K562 (cell line): ENCODE measurements at regions not wholly inside any gene's neighbourhood (a gene's known extent, or its start where the extent isn't known, plus 50 kb on each side); places are given as distances from the start of the nearest gene placed in this dataset.

Experiments
- ATAC-seq: fragments of 200-7000 bp; cut with Tn5 transposase; 3 replicates; pipeline ENCODE4 v1.9.1; 2020; ENCODE audit warnings: moderate library complexity
- BruUV-seq: library from RNA; stranded (reverse); fragments of 400-500 nt; replicated peaks from 2 replicates; lab custom pipeline; 2021; lab: Mats Ljungman, UMichigan
- CTCF ChIA-PET: fragments of 300-600 bp; formaldehyde crosslinking; extraction: SDS; loops from one replicate; lab custom pipeline; 2021; ENCODE audit warnings: low intra/inter-chr PET ratio; lab: Yijun Ruan, JAX
- POLR2A ChIA-PET: fragments of 300-600, 350-650 bp; sonication (Branson Sonifier 250); formaldehyde crosslinking; extraction: SDS; loops from one replicate; lab custom pipeline; 2021; ENCODE audit warnings: antibody characterized with exemption, inconsistent platforms; lab: Yijun Ruan, JAX
- DNase-seq, 4 experiments: peaks; one replicate each; pipeline versions ENCODE4 v3.0.0 to v3.0.0-alpha.2; 2011 to 2018; ENCODE audit warnings: low spot score in 3 of 4, mixed read lengths in 3 of 4; ENCODE audit errors: extremely low read depth in 1 of 4
- FAIRE-seq: peaks from 2 replicates; lab custom pipeline; 2011; peaks lifted over from hg19 to GRCh38; lab: Jason Lieb, UNC
- H2AFZ ChIP-seq: 2 replicates; pipeline ENCODE4 v1.6.0; 2011; ENCODE audit warnings: low read depth, low read length, control low read depth, inconsistent platforms
- H3K27ac ChIP-seq: fragments of 200-600 bp; 3 replicates; pipeline ENCODE4 v1.8.0; 2011; ENCODE audit warnings: low read depth, mild to moderate bottlenecking, control low read depth, inconsistent platforms, low read length, moderate library complexity, mixed read lengths; ENCODE audit errors: extremely low read depth
- H3K27me3 ChIP-seq, 2 experiments: fragments of 300-600 bp in 1 of 2; 2 replicates in 1 of 2; 3 replicates in 1 of 2; pipeline versions ENCODE4 v1.6.0 to v1.8.0; 2011; ENCODE audit warnings: inconsistent platforms in 2 of 2, low read length in 2 of 2, mild to moderate bottlenecking in 1 of 2, mixed read lengths in 1 of 2, moderate library complexity in 1 of 2; ENCODE audit not compliant: control insufficient read depth in 2 of 2, insufficient read depth in 2 of 2
- H3K36me3 ChIP-seq: fragments of 300-600 bp; 3 replicates; pipeline ENCODE4 v1.8.0; 2011; ENCODE audit warnings: mild to moderate bottlenecking, low read length, inconsistent platforms; ENCODE audit not compliant: control insufficient read depth, insufficient read depth
- H3K4me1 ChIP-seq, 2 experiments: fragments of 200-600 bp in 1 of 2; replicated peaks in 1 of 2; 2 replicates in 1 of 2; 3 replicates in 1 of 2; pipeline versions ENCODE4 v1.5.1 to v1.8.0; 2011; ENCODE audit warnings: inconsistent platforms in 2 of 2, low read length in 2 of 2, mild to moderate bottlenecking in 1 of 2, mixed read lengths in 1 of 2, moderate library complexity in 1 of 2; ENCODE audit not compliant: control insufficient read depth in 2 of 2, insufficient read depth in 2 of 2
- H3K4me2 ChIP-seq: 2 replicates; pipeline ENCODE4 v1.6.1; 2011; ENCODE audit warnings: low read length, control low read depth, inconsistent platforms, mixed read lengths; ENCODE audit not compliant: insufficient read depth
- H3K4me3 ChIP-seq: fragments of 200-600 bp; sonication (generic), shearing (Covaris generic); 2 replicates; pipeline ENCODE4 v1.5.1; 2016; ENCODE audit warnings: control low read depth, inconsistent platforms
- H3K79me2 ChIP-seq: fragments of 200-600 bp; 3 replicates; pipeline ENCODE4 v1.8.0; 2011; ENCODE audit warnings: low read length, inconsistent platforms; ENCODE audit not compliant: control insufficient read depth, insufficient read depth
- H3K9ac ChIP-seq, 2 experiments: 2 replicates each; pipeline versions ENCODE4 v1.6.0 to v1.6.1; 2011; ENCODE audit warnings: low read depth in 2 of 2, low read length in 2 of 2, control low read depth in 1 of 2, inconsistent platforms in 1 of 2, mild to moderate bottlenecking in 1 of 2, mixed read lengths in 1 of 2; ENCODE audit not compliant: insufficient read depth in 1 of 2
- H3K9me1 ChIP-seq: one replicate; pipeline ENCODE4 v1.6.0; 2011; ENCODE audit warnings: inconsistent platforms, mild to moderate bottlenecking, low read length, moderate library complexity; ENCODE audit not compliant: control insufficient read depth, insufficient read depth
- H3K9me3 ChIP-seq: replicated peaks from 2 replicates; pipeline ENCODE4 v1.5.1; 2011; ENCODE audit warnings: low read depth, low read length, inconsistent platforms; ENCODE audit not compliant: control insufficient read depth, insufficient read depth
- H4K20me1 ChIP-seq: replicated peaks from 2 replicates; pipeline ENCODE4 v1.6.1; 2011; ENCODE audit warnings: low read length, inconsistent platforms, mixed read lengths; ENCODE audit not compliant: control insufficient read depth, insufficient read depth
- BHLHE40 ChIP-seq: IDR thresholded peaks from 2 replicates; pipeline ENCODE4 v1.6.1; 2011; ENCODE audit warnings: low read length, improper control_type of control experiment
- CCNT2 ChIP-seq: IDR thresholded peaks from 2 replicates; pipeline ENCODE4 v1.6.1; 2011; ENCODE audit warnings: borderline replicate concordance, low read depth, mild to moderate bottlenecking, moderate library complexity, mixed read lengths, low read length; ENCODE audit not compliant: insufficient read length; ENCODE audit errors: extremely low read depth
- CHD2 ChIP-seq: IDR thresholded peaks from 2 replicates; pipeline ENCODE4 v1.6.1; 2011; ENCODE audit warnings: low read depth, low read length
- DMBX1 ChIP-seq: fragments of 250-450 bp; sonication (Bioruptor Pico); IDR thresholded peaks from 2 replicates; pipeline ENCODE4 v1.8.0; 2022; ENCODE audit warnings: inconsistent platforms, mild to moderate bottlenecking, moderate library complexity, borderline replicate concordance
- ELF1 ChIP-seq: fragments of 200-800 bp; sonication (Bioruptor generic); IDR thresholded peaks from 2 replicates; pipeline ENCODE4 v1.6.1; 2016; ENCODE audit warnings: missing genetic modification characterization, missing compliant biosample characterization
- NFIX ChIP-seq: fragments of 250-450 bp; sonication (Bioruptor Pico); IDR thresholded peaks from 2 replicates; pipeline ENCODE4 v1.4.0; 2020; ENCODE audit warnings: low read depth, mild to moderate bottlenecking, moderate library complexity
- RCOR1 ChIP-seq, 2 experiments: IDR thresholded peaks; 2 replicates each; pipeline ENCODE4 v1.6.1; 2012; ENCODE audit warnings: low read depth in 2 of 2, low read length in 2 of 2, borderline replicate concordance in 1 of 2, improper control_type of control experiment in 1 of 2
- SAFB2 ChIP-seq: fragments of 200-400 bp; formaldehyde crosslinking; IDR thresholded peaks from 2 replicates; pipeline ENCODE4 v1.6.1; 2018; ENCODE audit warnings: borderline replicate concordance, low read length, low read depth, moderate library complexity; ENCODE audit not compliant: severe bottlenecking
- SIX5 ChIP-seq, 2 experiments: IDR thresholded peaks; 2 replicates each; pipeline ENCODE4 v1.6.1; 2011; ENCODE audit warnings: low read length in 2 of 2, borderline replicate concordance in 1 of 2, low read depth in 1 of 2, mild to moderate bottlenecking in 1 of 2, moderate library complexity in 1 of 2; ENCODE audit not compliant: insufficient read depth in 1 of 2
- USF2 ChIP-seq: sonication (generic); formaldehyde crosslinking; IDR thresholded peaks from 2 replicates; pipeline ENCODE4 v1.5.0; 2020; ENCODE audit warnings: missing genetic modification reagents
- YY1 ChIP-seq, 3 experiments: IDR thresholded peaks; 2 replicates each; pipeline ENCODE4 v1.6.1; 2011; ENCODE audit warnings: low read length in 2 of 3, mild to moderate bottlenecking in 2 of 3, moderate library complexity in 2 of 3, borderline replicate concordance in 1 of 3, control low read depth in 1 of 3, low read depth in 1 of 3; ENCODE audit not compliant: insufficient read depth in 3 of 3, insufficient replicate concordance in 2 of 3, control insufficient read depth in 1 of 3, insufficient read length in 1 of 3; ENCODE audit errors: extremely low read depth in 1 of 3
- ZNF124 ChIP-seq: sonication (generic); formaldehyde crosslinking; IDR thresholded peaks from 2 replicates; pipeline ENCODE4 v1.8.1; 2022; ENCODE audit warnings: missing genetic modification reagents
- WGBS: fragments of 100-300 bp; shearing (Covaris generic); methylation state at CpG from one replicate; pipeline ENCODE4 v1.1.6; 2016; ENCODE audit warnings: low coverage, mixed read lengths; ENCODE audit not compliant: insufficient coverage; ENCODE audit errors: missing lambda C conversion rate; 5-methylcytosine and 5-hydroxymethylcytosine counted together
- in situ Hi-C: fragments of 300-500 bp; cut with MboI; formaldehyde crosslinking; loops from 4 replicates; pipeline ENCODE4 v1.15.0; 2018; ENCODE audit warnings: inconsistent platforms, mixed read lengths
- intact Hi-C: fragments of 100-400 bp; cut with micrococcal nuclease; formaldehyde crosslinking; loops from 2 replicates; pipeline ENCODE4 v1.14.2; 2022
- TF ChIP-seq, protein P1 (sequence below): fragments of 250-450 bp; sonication (Bioruptor Pico); IDR thresholded peaks from 2 replicates; pipeline ENCODE4 v1.5.0; 2020; ENCODE audit warnings: mild to moderate bottlenecking

DNA sequence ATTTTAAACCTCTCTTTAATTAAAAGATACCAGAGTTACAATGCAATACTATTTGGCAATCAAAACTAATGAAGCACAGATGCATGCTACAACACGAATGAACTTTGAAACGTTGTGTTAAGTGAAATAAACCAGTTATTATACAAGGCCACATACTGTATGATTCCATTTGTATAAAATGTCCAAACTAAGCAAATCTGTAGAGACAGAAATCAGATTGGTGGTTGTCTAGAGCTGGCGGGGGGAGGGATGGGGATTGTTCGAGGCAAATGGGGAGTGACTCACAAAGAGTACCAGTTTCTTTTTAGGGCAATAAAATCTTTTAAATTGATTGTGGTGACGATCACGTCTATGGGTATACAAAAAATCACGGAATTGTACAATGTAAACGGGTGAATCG lies 677.0 kb downstream of the NTRK3 start:
- ATAC-seq (no peak), FAIRE-seq (no peak), DNase-seq (no peak)
- Histone ChIP-seq H3K36me3 (peaks cover 5% of the 10 kb centered on the region; the same call in 2 of the 3 replicates), H3K27me3 (no peaks in the 10 kb centered on the region), H3K9ac (no peak overlapping the region), H3K4me3 (no peak overlapping the region), H4K20me1 (no peaks in the 10 kb centered on the region; the same call in 1 of the 2 replicates), H3K9me3 (no peaks in the 10 kb centered on the region), H3K4me2 (no peak overlapping the region), H3K4me1 (peaks cover 0 to 10% of the 10 kb centered on the region in 2 experiments; a peak in 2 of 5 replicates), H2AFZ (no peak overlapping the region), H3K9me1 (no peaks in the 10 kb centered on the region), H3K27ac (no peak overlapping the region), H3K79me2 (peaks cover 14% of the 10 kb centered on the region)
- ChIA-PET CTCF (no interaction called here), POLR2A (no interaction called here)
- no TSS peak for BruUV-seq
- no peak for TF ChIP-seq ZNF124 (CRISPR knock-in tag)
- no peak for TF ChIP-seq NFIX (CRISPR knock-in tag)
- in situ Hi-C loops, result no loop called here
- intact Hi-C loops, result no loop called here
- 36% methylated on average over 9 of the region's 9 CpGs for WGBS

GRCh38 chr15:87578776-87579175 lies 677.8 kb downstream of the NTRK3 start:
- H3K9me1 ChIP-seq, result no peaks in the 10 kb centered on the region
- no peak for ATAC-seq
- no peak overlapping the region for H3K4me3 ChIP-seq
- H3K9me3 ChIP-seq, result no peaks in the 10 kb centered on the region
- CTCF ChIA-PET, result no interaction called here
- 35% methylated on average over 4 of the region's 4 CpGs for WGBS
- no peak overlapping the region for H2AFZ ChIP-seq
- H3K27ac ChIP-seq, result no peak overlapping the region
- H3K36me3 ChIP-seq, result peaks cover 5% of the 10 kb centered on the region; the same call in 2 of the 3 replicates
- intact Hi-C loops, result no loop called here
- H3K9ac ChIP-seq, result no peak overlapping the region
- DNase-seq, result no peak
- no peak overlapping the region for H3K4me2 ChIP-seq
- H3K27me3 ChIP-seq, result no peaks in the 10 kb centered on the region
- in situ Hi-C loops, result no loop called here
- H3K4me1 ChIP-seq, result peaks cover 0 to 9% of the 10 kb centered on the region in 2 experiments; a peak in 2 of 5 replicates
- POLR2A ChIA-PET, result no interaction called here
- no TSS peak for BruUV-seq
- peaks cover 14% of the 10 kb centered on the region for H3K79me2 ChIP-seq
- FAIRE-seq, result no peak
- no peaks in the 10 kb centered on the region; the same call in 1 of the 2 replicates for H4K20me1 ChIP-seq
- TF ChIP-seq, protein P1, sequence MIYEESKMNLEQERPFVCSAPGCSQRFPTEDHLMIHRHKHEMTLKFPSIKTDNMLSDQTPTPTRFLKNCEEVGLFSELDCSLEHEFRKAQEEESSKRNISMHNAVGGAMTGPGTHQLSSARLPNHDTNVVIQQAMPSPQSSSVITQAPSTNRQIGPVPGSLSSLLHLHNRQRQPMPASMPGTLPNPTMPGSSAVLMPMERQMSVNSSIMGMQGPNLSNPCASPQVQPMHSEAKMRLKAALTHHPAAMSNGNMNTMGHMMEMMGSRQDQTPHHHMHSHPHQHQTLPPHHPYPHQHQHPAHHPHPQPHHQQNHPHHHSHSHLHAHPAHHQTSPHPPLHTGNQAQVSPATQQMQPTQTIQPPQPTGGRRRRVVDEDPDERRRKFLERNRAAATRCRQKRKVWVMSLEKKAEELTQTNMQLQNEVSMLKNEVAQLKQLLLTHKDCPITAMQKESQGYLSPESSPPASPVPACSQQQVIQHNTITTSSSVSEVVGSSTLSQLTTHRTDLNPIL (CRISPR knock-in tag), result no peak
- TF ChIP-seq SAFB2, result no peak
- no peak for TF ChIP-seq CCNT2
- TF ChIP-seq BHLHE40, result no peak
- TF ChIP-seq USF2 (CRISPR knock-in tag), result no peak
- no peak for TF ChIP-seq RCOR1 (IDR thresholded peaks at IDR 0.05; ENCODE audit: borderline replicate concordance in 1 of 2, low read depth in 2 of 2, low read length in 2 of 2)
- TF ChIP-seq CHD2, result no peak
- TF ChIP-seq ELF1 (tag), result no peak
- no peak for TF ChIP-seq DMBX1 (CRISPR knock-in tag)
- TF ChIP-seq SIX5 (IDR thresholded peaks at IDR 0.05; ENCODE audit: borderline replicate concordance in 1 of 2, insufficient read depth in 1 of 2, low read depth in 1 of 2, low read length in 2 of 2), result no peak
- TF ChIP-seq YY1 (IDR thresholded peaks at IDR 0.05; ENCODE audit: borderline replicate concordance in 1 of 3, control insufficient read depth in 1 of 3, extremely low read depth in 1 of 3, insufficient read depth in 3 of 3, insufficient read length in 1 of 3, insufficient replicate concordance in 2 of 3, low read depth in 1 of 3, low read length in 2 of 3), result no peak
